ENCODE measurements at regions not wholly inside any gene's neighbourhood (a gene's known extent, or its start where the extent isn't known, plus 50 kb on each side); places are given as distances from the start of the nearest gene placed in this dataset.

DNA sequence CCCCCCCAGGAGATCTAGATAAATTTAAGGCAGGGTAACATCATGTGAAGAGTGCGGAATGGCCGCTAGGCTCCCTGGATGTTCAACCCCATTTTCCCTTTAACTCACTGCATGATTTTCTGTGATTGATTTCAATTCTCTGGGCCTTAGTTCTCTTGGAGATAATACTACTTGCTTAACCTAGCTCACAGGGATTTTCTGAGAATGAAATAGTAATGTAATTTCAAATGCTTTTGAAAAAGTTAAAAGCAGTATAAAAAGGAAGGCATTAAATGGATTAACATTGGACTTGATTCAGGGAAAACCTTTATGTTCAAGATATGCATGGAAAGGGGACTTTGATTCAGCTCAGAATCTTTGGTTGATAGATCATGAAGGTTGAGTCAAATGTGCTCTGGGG is 90.9 kb downstream of the KIF4B start:
- ATAC-seq (no peak), DNase-seq (no peak)
- Histone ChIP-seq H3K27me3 (ENCODE audit: insufficient read depth in 3 of 3, low read length in 2 of 3) (no peaks in the 10 kb centered on the region), H3K4me3 (no peak overlapping the region), H3K36me3 (ENCODE audit: insufficient read depth in 1 of 2, low read depth in 1 of 2) (no peaks in the 10 kb centered on the region), H3K27ac (no peak overlapping the region), H3K4me1 (no peaks in the 10 kb centered on the region), H3K9me3 (no peaks in the 10 kb centered on the region)
- 72 to 81% (median 81%) methylated on average over 2 of the region's 2 CpGs for WGBS, 3 donors
- intact Hi-C loops (cut with DNase I): no loop called here
- TF ChIP-seq CTCF (IDR thresholded peaks at IDR 0.05): no peak

GRCh38 chr5:155106221-155106620 is 92.7 kb downstream of the KIF4B start:
- intact Hi-C loops (cut with DNase I): no loop called here
- H3K27ac ChIP-seq: no peak overlapping the region
- no peak overlapping the region for H3K4me3 ChIP-seq
- no peaks in the 10 kb centered on the region for H3K9me3 ChIP-seq
- no peaks in the 10 kb centered on the region for H3K36me3 ChIP-seq (ENCODE audit: insufficient read depth in 1 of 2, low read depth in 1 of 2)
- no peak for TF ChIP-seq CTCF (IDR thresholded peaks at IDR 0.05)
- WGBS, 3 donors: 86 to 87% (median 86%) methylated on average over 4 of the region's 4 CpGs
- H3K27me3 ChIP-seq (ENCODE audit: insufficient read depth in 3 of 3, low read length in 2 of 3): no peaks in the 10 kb centered on the region
- ATAC-seq (no peak), DNase-seq (no peak)
- H3K4me1 ChIP-seq: no peaks in the 10 kb centered on the region

GRCh38 chr5:155113888-155114287 is 100.3 kb downstream of the KIF4B start:
- Histone ChIP-seq H3K4me1 (no peaks in the 10 kb centered on the region), H3K36me3 (ENCODE audit: insufficient read depth in 1 of 2, low read depth in 1 of 2) (no peaks in the 10 kb centered on the region), H3K9me3 (no peaks in the 10 kb centered on the region), H3K27me3 (ENCODE audit: insufficient read depth in 3 of 3, low read length in 2 of 3) (no peaks in the 10 kb centered on the region), H3K27ac (no peak overlapping the region), H3K4me3 (no peak overlapping the region)
- no peak for TF ChIP-seq CTCF (IDR thresholded peaks at IDR 0.05)
- intact Hi-C loops (cut with DNase I): no loop called here
- WGBS, 3 donors: 54 to 70% (median 60%) methylated on average over 3 of the region's 3 CpGs
- DNase-seq (no peak), ATAC-seq (no peak)

DNA sequence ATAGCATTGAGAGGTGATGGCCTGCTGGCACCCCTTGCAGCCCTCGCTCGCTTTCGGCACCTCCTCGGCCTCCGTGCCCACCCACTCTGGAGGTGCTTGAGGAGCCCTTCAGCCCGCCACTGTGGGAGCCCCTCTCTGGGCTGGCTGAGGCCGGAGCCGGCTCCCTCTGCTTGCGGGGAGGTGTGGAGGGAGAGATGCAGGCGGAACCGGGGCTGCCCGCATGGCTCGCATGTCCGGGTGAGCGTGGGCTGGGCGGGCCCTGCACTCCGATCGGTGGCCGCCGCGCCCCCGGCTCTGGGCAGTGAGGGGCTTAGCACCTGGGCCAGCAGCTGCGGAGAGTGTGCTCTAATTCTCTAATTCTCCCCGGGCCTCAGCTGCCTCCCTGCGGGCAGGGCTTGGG is 101.1 kb downstream of the KIF4B start:
- Histone ChIP-seq H3K4me1 (no peaks in the 10 kb centered on the region), H3K4me3 (no peak overlapping the region), H3K27me3 (ENCODE audit: insufficient read depth in 3 of 3, low read length in 2 of 3) (no peaks in the 10 kb centered on the region), H3K36me3 (ENCODE audit: insufficient read depth in 1 of 2, low read depth in 1 of 2) (no peaks in the 10 kb centered on the region), H3K9me3 (no peaks in the 10 kb centered on the region), H3K27ac (no peak overlapping the region)
- no peak for ATAC-seq
- WGBS, 3 donors: 91 to 95% (median 92%) methylated on average over 18 to 25 of the region's 25 CpGs
- intact Hi-C loops (cut with DNase I): no loop called here
- TF ChIP-seq CTCF (IDR thresholded peaks at IDR 0.05): no peak
- DNase-seq: no peak

DNA sequence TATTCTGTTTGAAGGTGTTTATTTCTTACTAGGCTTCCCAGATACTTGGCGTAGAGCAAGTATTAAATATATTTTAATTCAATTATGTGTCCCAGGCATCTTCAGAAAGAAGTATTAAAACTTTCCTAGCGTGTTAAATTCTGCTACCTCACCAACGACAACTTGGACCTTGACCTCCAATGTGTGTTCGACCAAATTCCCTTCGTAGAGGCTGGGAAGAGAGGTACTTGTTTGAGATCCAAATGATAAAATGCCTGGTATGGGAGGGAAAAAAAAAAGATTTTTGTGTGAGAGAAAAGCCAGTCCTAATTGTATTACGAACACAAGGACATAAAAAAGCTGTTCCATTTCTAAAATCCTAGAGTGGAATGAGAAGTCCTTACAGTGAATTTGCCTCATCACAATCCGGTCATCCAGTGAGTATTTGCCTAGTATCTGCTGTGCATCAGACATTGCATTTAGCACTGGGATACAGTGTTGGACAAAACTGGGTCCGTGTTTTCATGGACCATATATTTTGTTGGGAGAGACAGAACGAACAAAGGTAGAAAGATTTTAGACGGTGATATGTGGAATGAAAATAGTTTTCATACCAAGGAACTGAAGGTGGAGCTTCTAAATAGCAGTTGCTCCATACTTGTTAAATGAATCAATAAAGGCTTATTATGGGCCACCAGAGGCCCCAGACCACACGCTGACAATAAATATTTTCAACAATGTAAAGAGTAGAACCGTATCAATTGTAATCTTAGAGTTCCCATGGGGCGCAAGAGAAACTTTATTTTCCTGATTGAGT is 103.1 kb downstream of the KIF4B start:
- no peaks in the 10 kb centered on the region for H3K36me3 ChIP-seq (ENCODE audit: insufficient read depth in 1 of 2, low read depth in 1 of 2)
- no peaks in the 10 kb centered on the region for H3K27me3 ChIP-seq (ENCODE audit: insufficient read depth in 3 of 3, low read length in 2 of 3)
- H3K9me3 ChIP-seq: no peaks in the 10 kb centered on the region
- intact Hi-C loops (cut with DNase I): no loop called here
- H3K4me1 ChIP-seq: no peaks in the 10 kb centered on the region
- no peak for DNase-seq
- ATAC-seq: no peak
- H3K4me3 ChIP-seq: no peak overlapping the region
- H3K27ac ChIP-seq: no peak overlapping the region
- WGBS, 3 donors: 49 to 59% (median 55%) methylated on average over 13 of the region's 13 CpGs
- TF ChIP-seq CTCF (IDR thresholded peaks at IDR 0.05): no peak
